HUDEP-2 (cell line): ENCODE measurements at regions not wholly inside any gene's neighbourhood (a gene's known extent, or its start where the extent isn't known, plus 50 kb on each side); places are given as distances from the start of the nearest gene placed in this dataset.
A peak's percentile ranks its signal among the peaks of the same experiment; 100 is the strongest.
"Not testable (repeated sequence)": the region's sequence is repeated elsewhere in the genome, so short reads cannot be mapped to it uniquely, and the experiment has no call there.

Experiments used
- DNase-seq, 76 experiments: peaks; one replicate each; lab custom pipeline; 2025; ENCODE audit not compliant: unreplicated experiment in 76 of 76; lab: John Stamatoyannopoulos, UW

DNA sequence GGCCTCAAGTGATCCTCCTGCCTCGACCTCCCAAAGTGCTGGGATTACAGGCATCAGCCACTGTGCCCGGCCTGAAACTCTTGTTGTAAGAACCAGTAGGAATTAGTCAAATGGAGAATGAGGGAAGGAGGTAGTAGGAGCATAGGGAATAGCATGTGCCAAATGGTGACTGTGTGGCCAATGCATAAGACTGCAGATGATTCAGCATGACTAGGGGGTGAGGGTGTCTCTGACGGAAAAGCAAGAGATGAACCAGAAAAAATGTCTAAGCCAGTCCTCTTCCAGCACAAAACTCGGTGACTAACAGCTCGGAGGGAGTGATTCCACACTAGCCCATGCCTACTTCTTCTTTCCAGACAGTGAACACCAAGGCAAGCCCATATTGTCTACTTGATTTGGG, 58.2 kb upstream of the DUSP21 start:
- DNase-seq, result no peak

DNA sequence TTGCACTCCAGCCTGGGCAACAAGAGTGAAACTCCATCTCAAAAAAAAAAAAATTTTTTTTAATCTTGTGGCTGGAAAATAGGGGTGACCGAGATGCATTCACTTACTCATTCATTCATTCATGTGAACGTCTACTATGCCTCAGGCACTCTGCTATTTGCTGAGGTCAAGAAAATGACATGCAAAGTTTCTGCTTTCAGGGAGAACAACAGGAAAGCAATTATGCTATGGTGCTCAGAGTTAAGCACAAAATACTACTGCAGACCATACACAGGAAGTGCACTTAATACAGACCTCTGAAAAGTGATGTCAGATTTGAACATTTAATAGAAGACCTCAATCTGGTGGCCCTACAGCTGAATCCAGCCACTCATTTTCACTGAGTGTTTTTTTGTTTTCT, 59.6 kb upstream of the DUSP21 start:
- no peak for DNase-seq

DNA sequence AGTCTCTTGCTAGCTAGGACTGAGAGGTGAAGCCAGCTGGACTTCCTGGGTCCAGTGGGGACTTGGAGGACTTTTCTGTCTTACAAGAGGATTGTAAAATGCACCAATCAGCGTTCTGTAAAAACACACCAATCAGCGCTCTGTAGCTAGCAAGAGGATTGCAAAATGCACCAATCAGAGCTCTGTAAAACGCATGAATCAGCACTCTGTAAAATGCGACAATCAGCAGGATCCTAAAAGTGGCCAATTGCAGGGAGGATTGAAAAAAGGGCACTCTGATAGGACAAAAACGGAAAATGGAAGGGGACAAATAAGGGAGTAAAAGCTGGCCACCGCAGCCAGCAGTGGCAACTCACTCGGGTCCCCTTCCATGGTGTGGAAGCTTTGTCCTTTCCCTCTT, 65.6 kb upstream of the DUSP21 start:
- DNase-seq, result no peak

DNA sequence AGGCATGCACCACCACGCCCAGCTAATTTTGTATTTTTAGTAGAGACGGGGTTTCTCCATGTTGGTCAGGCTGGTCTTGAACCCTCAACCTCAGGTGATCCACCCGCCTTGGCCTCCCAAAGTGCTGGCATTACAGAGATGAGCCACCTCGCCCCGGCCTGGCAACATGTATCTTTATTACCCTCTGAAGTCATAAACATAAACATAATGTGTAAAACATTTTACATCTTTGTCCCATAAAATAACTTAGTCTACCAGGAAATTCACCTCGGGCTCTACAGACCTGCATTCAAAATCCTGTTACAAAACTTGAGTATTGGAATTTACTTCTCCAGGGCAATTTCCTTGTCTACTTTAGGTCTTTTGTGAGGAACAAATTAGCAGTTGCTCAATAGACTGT, 68.1 kb upstream of the DUSP21 start:
- DNase-seq, result no peak

DNA sequence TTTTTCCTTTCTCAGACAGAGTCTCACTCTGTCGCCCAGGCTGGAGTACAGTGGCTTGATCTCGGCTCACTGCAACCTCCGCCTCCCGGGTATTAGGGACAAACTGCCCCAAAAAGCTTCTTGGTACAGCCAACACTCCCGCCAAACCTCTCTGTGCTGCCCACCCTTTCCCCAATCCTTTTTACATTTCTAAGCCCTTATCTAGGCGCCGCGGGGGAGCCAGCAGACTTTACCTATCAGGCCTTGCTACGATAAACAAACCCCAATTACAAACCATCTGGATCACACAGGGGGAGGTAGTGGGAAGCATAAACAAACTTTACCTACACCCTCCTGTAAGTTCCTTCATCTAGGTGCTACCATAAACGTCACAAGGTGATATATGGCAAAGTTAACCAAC, 69.8 kb upstream of the DUSP21 start:
- DNase-seq, result not testable (repeated sequence)

DNA sequence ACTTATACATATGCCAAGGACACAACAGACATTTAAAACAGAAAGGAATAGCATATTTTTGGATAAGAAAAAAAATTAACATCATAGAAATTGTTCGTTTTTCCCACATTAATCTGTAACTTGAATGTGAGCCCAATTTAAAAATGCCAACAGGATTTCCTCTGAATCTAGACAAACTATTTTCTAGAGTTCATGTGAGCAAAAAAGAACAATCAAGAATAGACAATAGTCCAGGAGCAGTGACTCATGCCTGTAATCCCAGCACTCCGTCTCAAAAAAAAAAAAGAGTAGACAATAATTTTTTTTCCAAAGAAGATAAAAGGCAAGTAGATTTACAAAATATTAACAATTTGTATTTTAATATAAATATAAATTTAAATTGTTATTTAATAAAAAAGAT, 73.7 kb upstream of the DUSP21 start:
- DNase-seq, result no peak

DNA sequence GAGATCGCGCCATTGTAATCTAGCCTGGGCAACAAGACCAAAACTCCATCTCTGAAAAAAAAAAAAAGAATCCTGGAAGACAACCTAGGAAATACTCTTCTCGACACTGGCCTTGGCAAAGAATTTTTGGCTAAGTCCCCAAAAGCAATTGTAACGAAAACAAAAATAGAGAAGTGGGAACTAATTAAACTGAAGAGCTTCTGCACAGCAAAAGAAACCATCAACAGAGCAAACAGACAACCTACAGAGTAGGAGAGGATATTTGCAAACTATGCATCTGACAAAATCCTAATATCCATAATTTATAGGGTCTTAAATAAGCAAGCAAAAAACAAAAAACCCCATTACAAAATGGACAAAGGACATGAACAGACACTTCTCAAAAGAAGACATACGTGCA, 76.5 kb upstream of the DUSP21 start:
- DNase-seq, result no peak

DNA sequence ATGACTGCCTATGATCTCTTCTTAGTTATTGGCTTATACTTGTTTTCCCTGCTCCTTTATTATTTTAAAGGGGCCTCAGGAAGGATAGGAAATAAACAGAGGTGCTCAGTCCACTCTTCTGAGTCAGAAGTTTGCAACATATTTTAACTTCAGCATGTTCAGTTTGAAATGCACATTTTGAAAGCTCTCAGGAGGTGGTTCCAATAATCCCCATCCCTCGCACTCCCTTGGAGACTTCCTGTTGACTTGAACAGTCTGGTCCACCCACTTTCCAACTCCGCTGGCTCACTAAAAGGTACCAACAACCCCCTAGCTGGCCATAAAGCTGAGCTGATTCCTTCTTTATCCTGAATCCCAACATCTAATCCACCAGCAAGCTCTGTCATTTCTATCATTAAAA, 78.3 kb upstream of the DUSP21 start:
- DNase-seq, result no peak

DNA sequence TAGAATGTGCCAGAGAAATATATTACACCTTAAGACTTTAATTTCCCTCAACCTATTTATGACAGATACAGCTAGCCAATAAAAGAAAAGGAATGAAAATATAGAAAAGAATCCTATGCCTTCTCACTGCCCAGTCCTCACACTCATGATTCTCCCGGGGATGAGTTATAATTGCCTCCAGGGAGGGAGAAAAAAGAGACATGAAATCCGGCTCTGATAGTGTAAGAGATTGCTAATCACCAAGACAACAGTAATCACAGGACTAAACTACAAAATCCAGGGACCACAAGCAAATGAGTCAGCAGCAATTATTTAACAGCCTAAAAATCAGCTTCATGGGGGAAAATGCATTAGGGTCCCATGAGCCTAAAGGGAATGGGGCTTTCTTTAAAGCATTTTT, 95.9 kb upstream of the DUSP21 start:
- peak in 1 of 76 experiments; percentile 0 for DNase-seq

DNA sequence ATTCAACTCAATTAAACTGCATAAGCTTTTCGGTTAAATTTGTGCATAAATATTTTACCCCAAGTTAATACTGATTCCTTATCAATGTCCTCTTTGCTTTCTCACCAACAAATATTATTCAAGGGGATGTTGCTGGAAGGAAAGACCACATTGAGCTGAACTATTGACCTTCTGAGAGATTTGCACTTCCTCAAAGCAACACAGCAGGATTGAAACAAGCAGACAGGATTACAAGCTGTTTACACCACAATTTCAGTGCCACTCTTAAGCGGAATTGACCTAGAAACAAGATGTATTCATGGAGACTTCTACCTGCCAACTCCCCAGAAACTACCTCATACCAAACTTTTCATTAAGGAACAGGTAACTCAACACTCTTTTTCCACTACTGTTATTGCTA, 96.5 kb upstream of the DUSP21 start:
- no peak for DNase-seq

DNA sequence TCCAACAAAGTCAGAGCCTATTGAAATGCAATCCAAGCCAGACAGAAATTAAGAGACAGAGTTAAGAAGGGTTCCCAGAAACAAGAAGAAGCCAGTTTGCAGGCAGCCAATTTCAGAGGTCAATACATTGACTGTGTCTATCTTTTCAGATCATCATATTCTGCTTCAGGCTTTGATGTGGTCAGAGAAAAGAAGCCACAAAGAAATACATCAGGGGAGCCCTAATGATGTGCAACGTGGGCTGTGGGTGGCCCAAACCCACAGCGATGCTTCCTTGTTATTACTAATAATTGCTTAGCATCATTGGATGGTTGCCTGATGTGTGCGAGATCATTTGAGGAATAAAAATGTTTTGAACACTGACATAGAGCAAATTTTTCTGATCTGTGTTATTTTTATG, 99.0 kb upstream of the DUSP21 start:
- no peak for DNase-seq

DNA sequence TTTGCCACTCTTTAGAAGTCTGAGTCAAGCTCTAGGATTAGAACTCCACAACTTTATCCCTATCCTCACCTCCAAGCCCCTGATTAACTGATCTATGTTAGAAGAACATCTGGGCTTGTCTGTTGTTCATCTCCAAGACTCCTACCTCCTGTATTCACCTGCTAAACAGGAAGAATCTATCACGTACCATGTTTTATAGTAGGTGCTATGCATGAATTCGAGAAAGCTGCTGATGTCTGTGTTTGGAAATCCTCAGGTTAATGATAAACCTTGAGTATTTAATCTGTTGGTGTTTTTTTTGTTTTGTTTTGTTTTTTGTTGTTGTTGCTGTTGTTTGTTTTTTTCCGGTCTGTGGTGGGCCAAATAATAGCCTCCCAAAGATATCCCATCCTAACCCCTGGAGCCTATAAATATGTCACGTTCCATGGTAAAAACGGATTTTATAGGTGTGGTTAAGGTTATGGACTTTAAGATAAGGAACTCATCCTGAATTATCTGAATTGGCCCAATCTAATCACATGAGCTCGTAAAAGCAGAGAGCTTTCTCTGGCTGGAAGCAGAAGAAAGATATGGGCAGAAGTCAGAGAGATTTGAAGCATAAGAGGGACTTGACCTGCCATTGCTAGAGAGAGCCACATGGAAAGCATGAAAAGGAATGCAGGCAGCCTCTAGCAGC, 101.2 kb upstream of the DUSP21 start:
- no peak for DNase-seq

DNA sequence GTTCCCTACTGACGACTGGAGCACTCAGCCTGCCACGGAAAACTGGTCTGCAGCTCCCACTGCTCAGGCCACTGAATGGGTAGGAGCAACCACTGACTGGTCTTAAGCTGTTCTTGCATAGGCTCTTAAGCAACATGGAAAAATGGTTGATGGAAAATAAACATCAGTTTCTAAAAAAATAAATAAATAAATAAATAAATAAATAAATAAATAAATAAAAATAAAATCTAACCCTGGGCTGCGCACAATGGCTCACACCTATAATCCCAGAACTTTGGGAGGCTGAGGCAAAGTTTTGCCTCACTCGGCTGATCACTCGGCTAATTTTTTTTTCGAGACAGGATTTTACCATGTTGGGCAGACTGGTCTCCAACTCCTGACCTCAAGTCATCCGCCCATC, 102.0 kb upstream of the DUSP21 start:
- DNase-seq, result not testable (repeated sequence)

DNA sequence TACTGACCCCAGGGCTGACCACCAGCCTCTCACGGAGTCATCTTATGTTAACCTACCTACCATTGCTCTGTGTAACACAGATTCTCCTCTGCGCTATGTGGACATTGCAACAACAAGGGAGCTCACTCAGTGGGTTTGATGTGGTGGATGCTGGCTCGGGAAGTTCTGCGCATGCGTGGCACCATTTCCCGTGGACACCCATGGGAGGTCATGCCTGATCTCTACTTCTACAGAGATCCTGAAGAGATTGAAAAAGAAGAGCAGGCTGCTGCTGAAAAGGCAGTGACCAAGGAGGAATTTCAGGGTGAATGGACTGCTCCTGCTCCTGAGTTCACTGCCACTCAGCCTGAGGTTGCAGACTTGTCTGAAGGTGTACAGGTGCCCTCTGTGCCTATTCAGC, 102.4 kb upstream of the DUSP21 start:
- DNase-seq, result not testable (repeated sequence)

DNA sequence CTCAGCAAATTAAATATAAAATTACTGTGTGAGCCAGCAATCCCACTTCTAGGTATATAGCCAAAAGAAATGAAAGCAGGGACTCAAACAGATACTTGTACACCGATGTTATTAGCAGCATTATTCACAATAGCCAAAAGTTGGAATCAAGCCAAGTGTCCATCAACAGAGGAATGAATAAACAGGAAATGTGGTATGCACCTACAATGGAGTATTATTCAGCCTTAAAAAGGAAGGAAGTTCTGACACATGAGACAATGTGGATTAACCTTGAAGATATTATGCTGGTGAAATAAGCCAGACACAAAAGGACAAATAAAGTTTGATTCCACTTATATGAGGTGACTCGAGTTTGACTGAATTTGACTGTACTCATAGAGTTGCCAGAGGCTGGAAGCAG, 108.3 kb upstream of the DUSP21 start:
- DNase-seq, result no peak

DNA sequence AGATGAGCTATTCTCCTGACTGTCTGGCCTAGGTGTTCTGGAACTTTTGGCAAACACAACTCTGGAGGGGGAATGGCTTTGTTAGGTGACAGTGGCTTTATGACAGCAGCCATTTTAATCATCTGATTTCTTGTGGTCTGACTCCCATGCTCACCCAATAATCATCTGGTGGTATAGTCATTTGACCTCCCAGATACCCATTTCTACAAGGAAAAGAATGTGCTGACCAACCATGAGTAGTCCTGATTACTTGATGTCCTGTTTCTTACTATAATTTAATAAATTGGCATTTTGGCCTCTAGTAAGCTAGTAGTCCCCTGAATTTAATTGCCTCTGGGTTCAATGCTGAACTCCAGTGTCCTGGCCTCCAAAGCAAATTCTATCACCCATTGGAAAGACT, 109.9 kb upstream of the DUSP21 start:
- no peak for DNase-seq

DNA sequence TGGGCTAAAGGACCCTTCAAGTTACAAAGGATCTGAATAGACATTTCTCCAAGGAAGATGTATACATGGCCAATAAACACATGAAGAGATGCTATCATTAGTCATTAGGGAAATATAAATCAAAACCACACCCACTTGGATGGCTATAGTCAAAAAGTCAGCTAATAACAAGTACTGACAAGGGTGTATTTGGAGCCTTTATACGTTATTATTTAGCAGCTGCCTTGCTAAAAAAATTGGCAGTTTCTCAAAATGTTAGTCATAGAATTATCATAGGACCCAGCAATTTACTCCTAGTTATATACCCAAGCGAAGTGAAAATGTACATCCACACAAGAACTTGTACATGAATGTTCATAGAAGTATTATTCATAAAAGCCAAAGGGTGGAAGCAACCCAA, 112.7 kb upstream of the DUSP21 start:
- no peak for DNase-seq

DNA sequence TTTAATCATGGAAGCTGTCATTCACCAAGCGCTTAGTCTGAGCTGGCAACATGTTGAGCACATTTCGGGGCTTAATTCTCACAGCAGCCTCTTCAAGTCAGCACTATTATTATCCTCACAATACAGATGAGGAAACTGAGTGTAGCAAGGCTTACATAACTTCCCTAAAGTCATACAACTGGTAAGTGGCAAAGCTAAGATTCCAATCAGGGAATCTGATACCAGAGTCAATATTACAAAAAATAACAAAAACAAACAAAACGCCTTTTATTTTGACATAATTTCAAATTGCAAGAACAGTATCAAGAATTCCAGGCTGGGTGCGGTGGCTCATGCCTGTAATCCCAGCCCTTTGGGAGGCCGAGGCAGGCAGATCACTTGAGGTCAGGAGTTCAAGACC, 120.4 kb upstream of the DUSP21 start:
- no peak for DNase-seq

DNA sequence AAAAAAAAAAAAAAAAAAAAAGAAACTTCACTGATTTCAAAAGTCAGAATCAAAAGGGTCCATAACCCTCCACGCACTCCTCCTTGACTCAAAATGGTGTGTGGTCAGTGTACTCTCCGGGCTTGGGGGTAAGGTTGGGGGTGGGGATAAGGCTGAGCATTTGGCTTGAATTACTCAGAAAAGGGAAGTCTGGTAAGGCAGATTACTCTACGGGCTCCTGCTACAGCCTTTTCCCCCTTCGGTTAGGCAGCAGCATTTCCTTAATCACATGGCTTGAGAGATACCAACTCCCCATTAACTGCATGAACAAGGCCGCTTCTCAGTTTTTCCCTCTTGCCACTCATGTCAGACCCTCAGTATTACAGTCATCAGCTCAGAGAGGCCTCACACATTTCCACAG, 135.4 kb upstream of the DUSP21 start:
- peak in 12 of 76 experiments; percentile 0 to 21 (median 1) for DNase-seq

DNA sequence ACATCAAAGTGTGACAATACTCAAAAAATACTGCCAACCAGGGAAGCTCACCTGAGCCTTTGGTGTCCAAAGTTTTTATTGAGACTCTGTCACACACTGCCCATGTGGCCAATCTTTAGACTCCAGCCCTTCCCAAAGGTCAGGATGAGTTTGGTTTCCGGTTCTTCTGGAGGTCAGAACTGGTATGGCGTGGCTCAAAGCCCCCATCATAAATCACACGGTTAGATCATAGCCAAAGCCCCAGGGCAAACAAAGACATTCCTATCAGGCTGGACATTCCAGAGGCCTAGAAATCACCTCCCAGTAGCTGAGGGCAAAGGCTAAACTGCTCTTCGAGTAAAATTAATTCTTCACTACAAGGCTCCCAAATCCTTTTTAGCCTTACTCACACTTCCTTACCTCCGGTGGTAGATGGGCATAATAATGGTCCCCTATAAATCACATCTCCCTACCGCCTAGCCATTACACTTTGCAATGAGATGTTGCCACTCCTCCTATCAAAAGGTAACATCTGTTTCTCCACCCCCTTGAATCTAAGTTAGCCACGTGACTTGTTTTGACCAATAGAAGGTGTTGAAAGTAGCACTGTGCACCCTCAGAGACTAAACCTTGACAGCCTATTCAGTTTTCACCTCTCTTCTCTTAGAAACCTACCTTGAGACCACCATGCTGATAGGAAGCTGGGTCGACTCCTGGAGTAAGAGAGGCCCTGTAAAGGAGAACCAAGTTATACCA, 137.8 kb upstream of the DUSP21 start:
- no peak for DNase-seq

DNA sequence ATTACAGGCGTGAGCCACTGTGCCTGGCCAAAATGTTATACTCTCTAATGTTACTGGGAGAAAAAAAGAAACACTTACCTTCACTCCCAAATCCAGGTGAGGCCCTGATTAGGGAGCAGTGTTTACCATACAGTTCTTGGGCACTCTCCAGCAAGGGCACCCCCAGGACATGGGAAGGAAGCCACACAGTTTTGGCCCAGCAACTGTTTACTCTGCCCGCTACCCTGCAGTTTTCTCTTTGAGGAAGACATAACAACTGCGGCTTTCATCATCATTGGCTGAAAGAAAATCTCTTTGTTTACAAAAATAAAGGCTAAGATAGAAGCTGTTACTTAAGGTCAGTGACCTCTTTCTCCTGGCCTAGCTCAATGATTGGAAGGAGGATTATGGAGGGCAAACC, 145.5 kb upstream of the DUSP21 start:
- no peak for DNase-seq

DNA sequence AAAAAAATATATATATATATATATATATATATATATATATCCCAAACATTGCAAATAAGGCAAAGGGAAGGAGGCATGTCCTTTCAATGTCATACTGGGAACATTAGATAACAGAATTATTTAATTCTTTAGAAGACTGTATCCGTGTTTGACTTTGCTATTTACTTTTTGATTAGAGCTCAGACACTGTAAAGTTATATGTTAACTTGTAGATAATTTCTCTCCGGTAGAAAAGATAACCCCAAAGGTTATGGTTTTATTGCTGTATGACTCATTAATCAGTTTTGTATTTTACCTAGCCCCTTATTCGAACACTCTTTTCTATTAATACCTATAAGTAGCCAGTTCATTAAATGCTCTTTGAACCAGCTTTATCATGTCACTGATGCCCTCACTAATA, 150.6 kb upstream of the DUSP21 start:
- DNase-seq, result no peak

DNA sequence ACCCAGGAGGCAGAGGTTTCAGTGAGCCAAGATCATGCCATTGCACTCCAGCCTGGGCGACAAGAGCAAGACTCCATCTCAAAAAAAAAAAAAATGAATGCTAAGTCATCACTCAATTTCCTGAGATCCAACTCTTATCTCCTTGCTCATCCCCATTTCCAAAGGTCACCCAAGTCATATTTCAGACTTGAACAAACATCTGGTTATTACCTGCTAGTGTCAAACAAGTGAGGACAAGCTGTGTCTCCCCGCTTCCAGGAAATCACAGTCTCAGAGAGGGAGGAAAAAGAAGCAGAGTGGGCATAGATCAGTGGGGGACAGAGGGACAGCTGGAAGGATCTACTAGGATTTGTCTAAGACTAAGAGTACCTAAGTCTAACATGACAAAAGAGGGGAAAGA, 147.5 kb upstream of the FUNDC1 start:
- no peak for DNase-seq
